ENCODE measurements at regions not wholly inside any gene's neighbourhood (a gene's known extent, or its start where the extent isn't known, plus 50 kb on each side); places are given as distances from the start of the nearest gene placed in this dataset.

DNA sequence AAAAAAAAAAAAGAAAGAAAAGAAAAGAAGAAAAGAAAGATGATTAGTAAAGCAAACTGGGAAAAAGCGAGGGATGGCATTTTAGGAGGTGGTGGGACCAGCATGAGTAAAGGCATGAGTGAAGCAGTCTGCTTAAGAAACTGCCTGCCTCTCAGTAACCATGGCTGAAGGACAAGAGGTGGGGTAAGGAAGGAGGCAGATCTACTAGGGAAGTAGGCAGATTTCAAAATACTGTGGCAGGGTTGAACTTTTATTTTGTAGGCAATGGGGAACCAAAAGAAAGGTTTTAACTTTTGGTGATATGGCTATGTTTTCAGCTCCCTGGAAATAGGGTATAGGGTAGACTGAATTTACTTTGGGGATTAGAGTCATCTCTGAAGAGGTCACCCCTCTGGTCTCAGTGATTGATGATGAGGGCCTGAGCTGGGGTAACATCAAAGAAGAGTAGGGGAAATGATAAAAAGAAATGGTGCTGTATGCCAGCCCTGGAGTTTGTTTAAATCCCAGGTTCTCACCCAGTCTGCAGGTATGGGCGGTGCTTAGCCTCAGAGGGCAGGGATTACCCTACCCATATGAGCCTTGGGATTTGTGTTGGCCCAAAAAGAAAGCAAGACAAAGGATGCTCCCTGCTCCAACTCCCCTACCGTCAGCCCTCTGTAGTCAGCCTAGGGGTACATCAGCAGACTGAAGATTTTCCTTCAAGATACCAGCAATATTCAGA, 316.2 kb downstream of the CWC27 start:
- TF ChIP-seq POLR2A (IDR thresholded peaks at IDR 0.05; ENCODE audit: low read depth, low read length) (no peak), TAF1 (IDR thresholded peaks at IDR 0.05; ENCODE audit: low read depth, low read length) (no peak), POLR2AphosphoS5 (IDR thresholded peaks at IDR 0.05; ENCODE audit: low read depth, low read length) (no peak), PAX5 (IDR thresholded peaks at IDR 0.05; ENCODE audit: insufficient read depth, low read length, severe bottlenecking) (no peak)
